IPS-NIHi11 (cell line): ENCODE measurements at regions not wholly inside any gene's neighbourhood (a gene's known extent, or its start where the extent isn't known, plus 50 kb on each side); places are given as distances from the start of the nearest gene placed in this dataset.
"Not testable (repeated sequence)": the region's sequence is repeated elsewhere in the genome, so short reads cannot be mapped to it uniquely, and the experiment has no call there.

ENCODE experiments used
- DNase-seq: peaks from one replicate; pipeline ENCODE4 v3.0.0; 2012; ENCODE audit warnings: mixed read lengths, low spot score

DNA sequence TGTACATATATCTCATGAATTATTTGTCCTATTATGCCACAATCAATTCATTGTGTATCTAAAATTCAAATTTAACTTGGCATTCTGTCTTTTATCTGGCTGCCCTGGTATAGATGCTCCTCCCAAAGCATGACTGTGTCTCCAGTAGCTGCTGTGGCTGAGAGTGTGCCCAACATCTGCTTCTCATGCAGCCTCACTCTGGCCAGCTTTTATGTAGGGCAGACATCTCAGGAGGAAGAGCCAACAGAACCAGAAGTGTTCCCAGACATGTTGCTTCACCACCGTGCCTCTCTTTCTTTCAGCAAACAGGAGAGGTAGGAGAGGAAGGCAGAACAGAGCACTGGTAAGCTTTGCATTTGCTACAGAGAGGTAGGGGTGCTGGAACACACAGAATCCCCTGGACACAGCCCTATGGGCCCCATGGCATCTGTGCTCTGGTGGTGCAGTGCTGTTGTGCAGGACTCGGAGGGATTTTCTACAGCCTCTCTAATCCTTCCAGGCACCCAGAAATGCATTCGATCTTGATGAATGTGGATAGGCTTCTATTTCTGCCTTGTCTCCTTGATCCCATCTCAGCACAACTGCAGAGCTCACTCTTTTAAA is 637.1 kb downstream of the UTRN start:
- no peak for DNase-seq

DNA sequence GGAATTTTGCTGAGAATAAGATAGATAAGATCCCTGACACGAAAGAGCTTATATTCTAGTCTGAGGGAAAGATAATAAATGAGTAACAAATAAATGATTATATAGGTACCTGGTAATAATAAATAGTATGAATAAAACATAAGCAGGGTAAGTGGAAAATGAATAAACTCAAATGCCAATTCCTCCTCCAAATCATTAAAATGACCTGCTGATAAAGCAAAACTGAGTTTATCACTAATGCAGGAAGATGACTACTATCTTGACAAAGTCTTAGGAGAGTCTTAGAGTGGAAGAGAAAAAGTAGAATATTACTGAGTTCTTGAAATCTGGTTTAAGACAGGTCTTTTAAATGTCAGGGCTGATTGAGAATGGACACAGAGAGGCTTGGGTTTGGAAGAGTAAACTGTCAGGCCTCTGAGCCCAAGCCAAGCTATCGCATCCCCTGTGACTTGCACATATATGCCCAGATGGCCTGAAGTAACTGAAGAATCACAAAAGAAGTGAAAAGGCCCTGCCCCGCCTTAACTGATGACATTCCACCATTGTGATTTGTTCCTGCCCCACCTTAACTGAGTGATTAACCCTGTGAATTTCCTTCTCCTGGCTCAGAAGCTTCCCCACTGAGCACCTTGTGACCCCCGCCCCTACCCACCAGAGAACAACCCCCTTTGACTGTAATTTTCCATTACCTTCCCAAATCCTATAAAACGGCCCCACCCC is 637.8 kb downstream of the UTRN start:
- not testable (repeated sequence) for DNase-seq

DNA sequence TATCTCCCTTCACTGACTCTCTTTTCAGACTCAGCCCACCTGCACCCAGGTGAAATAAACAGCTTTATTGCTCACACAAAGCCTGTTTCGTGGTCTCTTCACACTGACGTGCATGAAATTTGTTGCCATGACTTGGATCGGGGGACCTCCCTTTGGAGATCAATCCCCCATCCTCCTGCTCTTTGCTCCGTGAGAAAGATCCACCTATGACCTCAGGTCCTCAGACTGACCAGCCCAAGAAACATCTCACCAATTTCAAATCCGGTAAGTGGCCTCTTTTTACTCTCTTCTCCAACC is 638.3 kb downstream of the UTRN start:
- DNase-seq = not testable (repeated sequence)

DNA sequence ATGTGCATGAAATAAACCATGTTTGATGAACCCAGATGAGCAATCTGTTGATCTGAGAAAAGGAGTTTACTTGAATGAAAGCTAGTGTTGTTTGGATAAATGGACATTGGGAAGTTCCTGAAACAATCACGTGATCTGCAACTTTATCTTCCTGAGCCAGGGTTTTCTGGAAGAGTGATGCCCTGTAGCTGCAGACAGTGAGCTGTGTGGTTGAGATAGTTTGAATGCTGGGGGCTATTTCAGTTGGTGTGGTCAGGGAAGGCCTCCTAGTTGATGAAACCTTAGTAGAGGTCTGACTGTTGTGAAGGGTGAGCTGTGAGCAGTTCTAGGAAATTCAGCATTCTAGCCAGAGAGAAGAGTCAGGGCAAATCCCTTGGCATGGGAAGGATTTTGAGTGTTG is 643.7 kb downstream of the UTRN start:
- DNase-seq = no peak

DNA sequence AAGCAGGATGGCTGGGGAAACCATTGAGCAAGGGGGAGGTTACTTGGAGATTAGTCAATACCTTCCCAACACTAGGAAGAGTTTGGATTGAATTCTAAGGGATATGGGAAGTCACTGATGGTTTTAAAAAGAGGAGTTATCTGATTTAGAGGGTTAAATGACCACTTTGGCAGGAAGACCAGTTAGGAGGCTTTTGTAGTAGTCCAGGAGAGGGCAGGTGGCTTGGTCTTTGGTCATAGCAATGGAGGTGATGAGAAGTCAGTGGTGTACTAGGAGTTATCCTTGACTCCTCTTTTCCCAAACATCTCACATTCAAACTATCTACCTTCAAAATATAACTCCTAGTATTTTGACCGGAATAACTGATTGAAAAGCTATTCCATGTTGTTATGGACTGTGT is 644.1 kb downstream of the UTRN start:
- DNase-seq = no peak

DNA sequence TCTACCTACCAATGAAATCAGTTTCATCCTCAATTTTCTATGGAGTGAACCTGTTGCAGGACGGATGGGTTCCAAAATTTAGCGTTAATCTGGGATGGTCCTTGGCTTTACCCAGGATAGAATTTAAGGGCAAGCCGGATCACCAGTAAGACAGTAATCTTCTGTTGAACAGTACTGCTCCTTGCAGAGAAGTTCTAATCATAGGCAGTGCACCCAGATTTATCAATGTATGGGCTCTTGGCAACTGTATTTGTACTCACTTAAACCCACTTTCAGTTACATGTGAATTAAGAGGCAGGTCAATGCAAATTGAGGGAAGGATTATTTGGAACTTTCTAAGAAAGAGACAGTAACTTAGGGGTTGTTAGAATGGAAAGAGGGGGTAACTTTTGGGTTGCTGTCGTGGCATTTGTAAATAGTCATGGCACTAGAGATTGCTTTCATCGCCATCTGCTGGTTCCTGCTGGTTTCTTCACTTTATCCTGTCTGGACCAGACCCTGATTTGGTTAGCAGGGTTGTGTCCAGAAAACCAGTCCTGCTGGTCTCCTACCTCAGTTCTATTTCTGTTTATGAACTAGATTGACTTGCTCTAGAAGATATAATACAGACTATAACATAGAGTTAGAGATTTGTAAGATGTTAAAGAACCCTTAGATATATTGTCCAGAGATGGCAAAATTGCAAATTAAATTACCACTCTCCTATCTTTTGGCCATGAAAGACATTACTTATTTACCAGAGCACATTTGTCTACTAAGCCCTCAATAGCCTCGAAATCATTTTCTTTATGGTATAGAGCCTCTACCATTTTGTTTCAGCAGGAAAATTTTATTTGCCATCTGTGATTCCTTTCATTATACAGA is 646.3 kb downstream of the UTRN start:
- DNase-seq = peak; percentile 37

DNA sequence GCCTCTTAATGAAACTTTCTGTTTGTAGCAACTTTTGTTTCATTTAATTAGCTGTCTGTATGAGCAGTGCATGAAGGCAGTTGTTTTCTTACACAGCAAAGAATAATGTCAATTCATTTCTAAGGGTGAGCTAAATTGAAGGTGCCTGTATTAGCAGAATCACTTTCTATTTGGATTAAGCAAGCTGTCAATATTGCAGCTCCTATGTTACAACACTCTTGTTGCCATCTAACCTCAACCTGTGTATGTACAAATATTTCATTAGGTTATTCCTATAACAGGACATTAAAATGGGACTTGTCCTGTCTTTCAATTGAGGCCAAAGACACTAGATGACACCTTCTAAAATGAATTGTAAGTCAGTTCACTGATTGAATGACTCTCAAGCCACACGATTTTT is 647.5 kb downstream of the UTRN start:
- no peak for DNase-seq

DNA sequence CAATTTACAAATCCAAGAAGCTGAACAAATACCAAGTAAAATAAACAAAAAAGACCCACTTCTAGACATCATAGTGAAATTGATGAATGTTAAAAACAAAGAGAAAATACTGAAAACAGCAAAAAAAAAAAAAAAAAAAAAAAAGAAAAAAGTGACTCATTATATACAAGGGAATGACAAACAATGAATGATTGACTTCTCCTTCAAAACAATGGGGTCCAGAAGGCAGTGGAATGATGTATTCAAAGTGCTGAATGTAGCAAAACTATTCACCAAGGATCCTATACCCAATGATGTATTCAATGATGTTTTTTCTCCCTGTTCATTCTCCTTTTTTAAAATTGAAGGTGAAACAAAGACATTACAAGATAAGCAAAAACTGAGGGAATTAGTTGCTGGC is 650.0 kb downstream of the UTRN start:
- DNase-seq = no peak

DNA sequence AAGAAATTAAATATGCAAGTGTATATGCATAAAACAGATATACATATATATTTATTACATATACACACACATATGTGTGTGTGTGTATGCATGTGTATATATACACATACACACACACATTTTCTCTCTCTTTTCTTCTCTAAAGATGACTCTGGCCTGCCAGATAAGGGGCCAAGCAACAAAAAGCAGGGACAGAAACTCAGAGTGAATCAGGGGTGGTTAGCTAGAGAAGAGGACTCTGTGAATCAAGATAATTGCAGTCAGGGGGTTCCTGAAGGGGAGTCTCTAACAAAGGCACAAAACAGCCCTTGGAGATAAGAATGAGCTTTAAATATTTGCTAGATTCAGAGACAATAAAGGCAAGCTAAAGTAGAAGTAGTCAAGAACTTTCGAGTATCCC is 650.5 kb downstream of the UTRN start:
- no peak for DNase-seq

DNA sequence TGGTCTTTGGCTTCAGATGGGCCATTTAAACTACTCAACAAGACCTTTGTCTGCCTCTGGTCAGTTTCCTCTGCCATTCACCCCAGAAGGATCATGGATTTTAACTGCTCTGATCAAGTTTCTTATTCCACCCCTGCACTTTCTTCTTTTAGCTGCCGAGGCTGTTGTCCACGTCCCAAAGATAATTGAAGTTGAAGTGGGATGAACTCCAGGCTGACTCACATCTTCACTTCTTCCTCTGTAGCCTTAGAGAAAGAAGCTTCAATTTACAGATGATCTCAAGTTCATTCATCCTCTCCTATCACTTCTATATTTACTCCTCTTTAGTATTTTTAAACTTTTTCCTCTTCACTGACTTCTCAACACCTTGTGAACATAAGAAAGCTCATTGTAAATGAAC is 651.6 kb downstream of the UTRN start:
- no peak for DNase-seq

DNA sequence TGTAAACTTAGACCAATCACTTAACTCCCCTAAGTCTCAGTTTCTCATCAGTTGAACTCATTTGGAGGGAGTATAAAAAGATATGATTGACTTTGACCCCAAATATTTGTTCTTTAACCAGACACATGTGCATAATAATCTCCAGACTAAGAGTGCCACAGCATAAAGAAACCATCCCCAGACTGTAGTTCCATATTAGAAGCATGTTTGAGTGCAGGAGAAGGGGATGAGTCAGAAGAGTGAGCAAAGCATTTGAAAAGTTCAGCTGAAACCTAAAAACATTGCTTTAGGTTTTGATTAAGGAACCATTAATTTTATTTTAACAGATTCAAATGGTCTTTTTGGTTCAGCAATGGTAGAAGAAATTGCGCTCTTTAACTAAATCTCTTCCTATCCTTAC is 654.8 kb downstream of the UTRN start:
- no peak for DNase-seq

DNA sequence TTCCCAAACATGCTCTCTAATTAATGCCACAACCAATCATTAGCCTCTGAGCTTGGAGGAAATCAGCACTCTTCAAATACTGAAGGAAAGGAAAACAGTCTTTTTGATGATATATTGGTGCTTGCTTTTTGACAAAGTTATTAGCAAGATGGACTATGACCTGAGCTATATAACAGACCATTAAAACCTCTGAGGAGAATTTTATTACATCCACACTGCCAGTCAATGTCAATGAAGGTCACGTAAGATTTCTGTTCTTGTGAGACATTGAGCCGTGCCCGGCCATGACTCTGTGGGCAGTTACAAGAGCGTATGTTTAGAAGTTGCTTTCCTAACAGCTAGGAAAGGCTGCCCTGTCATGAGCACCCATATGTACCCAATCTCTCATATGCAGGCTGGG is 659.0 kb downstream of the UTRN start:
- DNase-seq = no peak

DNA sequence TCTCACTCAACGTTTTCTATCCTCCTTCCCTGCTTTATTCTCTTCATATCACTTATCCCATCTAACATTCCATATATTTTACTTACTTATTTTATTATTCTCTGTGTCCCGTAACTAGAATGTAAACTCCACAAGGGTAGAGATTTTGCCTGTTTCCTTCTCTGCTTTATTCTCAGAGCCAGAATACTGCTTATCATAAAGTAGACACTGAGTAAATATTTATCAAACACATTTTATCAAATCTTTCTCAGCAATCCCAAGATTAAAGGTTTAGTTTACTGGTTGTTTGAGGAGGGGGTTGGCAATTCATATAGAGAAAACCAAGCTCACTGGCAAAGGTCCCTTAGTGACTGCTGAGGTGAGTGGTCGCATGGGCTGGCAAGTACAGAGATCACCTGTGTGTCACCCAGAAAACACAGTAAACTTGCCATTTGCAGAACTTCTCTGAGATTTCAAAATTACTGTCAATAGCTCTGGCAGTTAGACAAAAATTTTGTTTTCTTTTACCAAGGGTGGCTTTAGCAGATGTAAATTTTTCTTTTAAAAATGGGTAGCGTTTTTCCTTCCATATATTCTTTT is 662.4 kb downstream of the UTRN start:
- no peak for DNase-seq

DNA sequence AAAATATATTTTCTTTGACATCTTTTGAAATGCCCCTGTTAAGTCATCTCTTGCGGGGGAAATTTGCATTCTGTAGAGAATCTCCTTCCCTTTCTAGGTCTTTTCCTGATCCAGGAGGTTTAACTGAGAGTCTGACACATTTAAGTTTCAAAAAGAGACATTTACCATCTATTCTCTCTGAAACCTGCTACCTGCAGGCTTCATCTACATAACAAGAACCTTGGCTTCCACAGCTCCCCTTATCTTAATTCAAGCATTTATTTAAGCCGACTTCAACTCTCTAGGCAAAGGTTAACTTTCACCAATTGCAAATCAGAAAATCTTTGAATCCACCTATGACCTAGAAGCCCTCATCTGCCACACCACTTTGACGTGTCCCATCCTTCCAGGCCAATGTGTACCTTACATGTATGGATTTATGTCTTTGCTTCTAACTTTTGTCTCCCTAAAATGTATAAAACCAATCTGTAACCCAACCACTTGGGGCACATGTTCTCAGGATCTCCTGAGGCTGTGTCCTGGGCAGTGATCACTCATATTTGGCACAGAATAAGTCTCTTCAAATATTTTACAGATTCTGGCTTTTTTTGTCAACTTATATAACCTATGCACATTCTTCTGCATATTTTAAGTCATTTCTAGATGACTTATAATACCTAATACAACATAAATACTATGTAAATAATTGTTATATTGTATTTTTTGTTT is 666.7 kb downstream of the UTRN start:
- no peak for DNase-seq

DNA sequence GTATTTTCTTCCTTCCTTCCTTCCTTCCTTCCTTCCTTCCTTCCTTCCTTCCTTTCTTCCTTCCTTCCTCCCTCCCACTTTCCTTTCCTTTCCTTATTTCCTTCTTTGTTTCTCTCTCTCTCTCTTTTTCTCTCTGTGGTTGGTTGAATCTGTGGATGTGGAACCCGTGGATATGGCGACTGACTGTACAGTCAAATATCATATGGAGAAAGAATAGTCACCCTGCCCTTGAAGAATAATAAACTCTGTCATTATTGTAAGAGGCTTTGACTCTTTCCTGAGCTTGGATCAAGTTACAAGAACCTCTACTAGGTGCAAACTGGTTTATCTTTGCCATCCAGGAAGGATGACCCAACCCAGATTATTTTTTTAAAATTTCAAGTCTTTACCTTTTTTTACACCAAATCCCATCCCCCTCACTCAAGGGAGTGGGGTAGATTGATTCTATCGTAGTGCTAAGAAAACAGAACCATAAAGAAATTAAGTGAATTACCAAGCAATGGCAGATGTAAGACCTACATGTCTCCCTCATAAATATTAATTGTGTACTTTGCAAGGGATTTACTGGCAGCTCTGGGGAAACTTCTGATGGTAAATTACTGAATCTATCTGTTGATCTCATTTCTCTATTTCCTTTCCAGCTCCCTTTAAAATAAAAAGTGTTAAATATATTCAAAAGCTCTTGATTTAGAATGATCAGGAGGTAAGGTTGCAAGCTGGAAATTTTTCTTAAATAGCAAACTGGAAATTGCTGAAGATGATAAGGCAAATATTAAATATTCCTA is 667.5 kb downstream of the UTRN start:
- DNase-seq = no peak

DNA sequence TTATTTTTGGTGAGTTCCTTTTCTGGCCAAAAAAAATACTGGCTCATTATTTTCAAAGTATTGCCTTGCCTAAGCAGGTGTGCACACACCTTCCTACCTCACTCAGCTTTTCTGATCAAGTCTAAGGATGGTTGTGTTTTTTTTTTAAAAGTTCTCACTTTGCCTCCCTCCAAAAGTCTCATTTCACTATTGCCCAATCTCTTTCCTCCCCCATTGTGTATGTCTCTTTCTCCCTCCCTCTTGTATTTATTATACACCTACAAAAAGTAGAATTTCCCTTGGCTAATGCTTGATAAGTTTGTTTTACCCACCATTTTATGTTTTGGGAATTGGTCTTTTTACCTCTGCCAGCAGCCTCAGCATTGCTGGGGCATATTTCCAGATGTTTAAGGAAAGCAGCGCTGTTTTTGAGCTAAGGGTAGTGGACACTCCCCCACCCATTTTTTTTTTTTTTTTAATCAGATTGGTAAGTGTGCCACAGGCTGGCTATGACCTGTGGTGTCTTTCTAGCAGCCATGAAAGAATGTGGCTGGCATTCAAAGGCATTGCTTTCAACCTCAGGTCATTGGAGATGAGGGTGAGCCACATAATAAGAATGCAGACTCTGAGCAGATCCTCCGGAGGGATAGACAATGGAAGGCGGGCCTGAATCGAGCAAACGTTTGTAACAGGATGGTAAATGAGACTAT is 668.6 kb downstream of the UTRN start:
- peak; percentile 16 for DNase-seq

DNA sequence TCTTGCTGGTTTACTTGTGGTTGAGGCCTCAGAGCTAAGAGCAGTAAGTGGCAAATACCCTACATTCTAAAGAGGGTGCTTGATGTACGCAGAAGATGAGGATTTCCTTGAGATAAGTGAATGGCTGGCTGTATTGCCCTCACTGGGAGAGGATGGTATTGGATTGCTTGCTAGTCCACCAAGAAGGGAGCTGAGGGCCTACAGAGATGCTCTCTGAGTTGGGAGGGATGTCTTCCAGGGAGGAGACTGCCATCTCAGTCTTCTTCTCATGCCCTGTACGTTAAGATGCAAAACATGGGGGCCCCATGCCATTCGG is 669.1 kb downstream of the UTRN start:
- no peak for DNase-seq

DNA sequence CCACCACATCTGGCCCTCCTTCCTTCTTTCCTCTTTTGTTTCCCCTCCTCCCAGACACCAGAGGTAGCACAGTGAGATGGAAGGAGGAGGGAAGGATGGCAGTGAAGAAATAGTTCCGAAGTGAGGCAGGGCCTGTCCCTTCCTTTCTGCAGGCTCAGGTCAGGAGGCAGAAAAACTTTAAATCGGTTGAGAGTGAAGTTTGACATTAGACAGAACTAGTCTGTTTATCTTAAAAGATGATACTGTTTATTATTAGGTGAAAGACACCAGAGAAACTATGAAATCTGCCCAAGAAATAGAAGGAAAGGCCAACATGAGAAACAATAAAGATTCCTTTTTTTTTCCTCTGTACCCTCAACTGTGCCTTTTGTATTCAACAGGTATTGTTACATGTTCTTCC is 670.3 kb downstream of the UTRN start:
- no peak for DNase-seq

DNA sequence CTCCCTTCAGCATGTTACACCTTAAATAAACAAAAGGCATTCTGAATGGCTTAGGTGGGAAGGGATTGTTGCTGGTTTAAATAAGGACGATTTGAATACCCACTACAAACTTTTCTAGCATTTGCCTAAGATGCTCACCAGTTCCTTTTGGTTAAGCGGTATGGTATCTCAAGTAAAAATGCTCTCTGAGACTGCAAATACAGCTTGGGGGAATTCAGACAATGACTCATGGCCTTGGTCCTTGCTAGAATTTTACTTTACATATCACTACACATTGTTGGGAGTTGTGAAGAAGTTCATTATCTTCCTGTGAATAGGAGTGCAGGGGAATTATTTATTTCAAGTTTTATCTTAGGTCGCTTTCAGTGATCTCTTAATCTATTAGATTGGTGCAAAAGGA is 670.7 kb downstream of the UTRN start:
- DNase-seq = no peak

DNA sequence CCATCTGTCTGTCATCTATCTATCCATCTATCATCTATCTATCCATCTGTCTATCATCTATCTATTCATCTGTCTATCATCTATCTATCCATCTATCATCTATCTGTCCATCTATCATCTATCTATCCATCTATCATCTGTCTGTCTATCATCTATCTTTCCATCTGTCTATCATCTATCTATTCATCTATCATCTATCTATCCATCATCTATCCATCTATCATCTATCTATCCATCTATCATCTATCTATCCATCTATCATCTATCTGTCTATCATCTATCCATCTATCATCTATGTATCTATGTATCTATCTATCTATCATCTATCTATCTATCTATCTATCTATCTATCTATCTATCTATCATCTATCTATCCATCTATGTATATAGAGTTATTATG is 671.6 kb downstream of the UTRN start:
- DNase-seq = not testable (repeated sequence)
